Stimulated activated CD4-positive, alpha-beta T cell treated with anti-CD3 and anti-CD28 coated beads, Interleukin-1b, Interleukin-23, amount 100 ng/mL, for 1 hour (primary cell): ENCODE measurements at regions not wholly inside any gene's neighbourhood (a gene's known extent, or its start where the extent isn't known, plus 50 kb on each side); places are given as distances from the start of the nearest gene placed in this dataset.

Experiments used
- DNase-seq, 2 donors: peaks; one replicate each; pipeline ENCODE4 v3.0.0-alpha.2; 2020; ENCODE audit warnings: low read depth in 2 of 2

DNA sequence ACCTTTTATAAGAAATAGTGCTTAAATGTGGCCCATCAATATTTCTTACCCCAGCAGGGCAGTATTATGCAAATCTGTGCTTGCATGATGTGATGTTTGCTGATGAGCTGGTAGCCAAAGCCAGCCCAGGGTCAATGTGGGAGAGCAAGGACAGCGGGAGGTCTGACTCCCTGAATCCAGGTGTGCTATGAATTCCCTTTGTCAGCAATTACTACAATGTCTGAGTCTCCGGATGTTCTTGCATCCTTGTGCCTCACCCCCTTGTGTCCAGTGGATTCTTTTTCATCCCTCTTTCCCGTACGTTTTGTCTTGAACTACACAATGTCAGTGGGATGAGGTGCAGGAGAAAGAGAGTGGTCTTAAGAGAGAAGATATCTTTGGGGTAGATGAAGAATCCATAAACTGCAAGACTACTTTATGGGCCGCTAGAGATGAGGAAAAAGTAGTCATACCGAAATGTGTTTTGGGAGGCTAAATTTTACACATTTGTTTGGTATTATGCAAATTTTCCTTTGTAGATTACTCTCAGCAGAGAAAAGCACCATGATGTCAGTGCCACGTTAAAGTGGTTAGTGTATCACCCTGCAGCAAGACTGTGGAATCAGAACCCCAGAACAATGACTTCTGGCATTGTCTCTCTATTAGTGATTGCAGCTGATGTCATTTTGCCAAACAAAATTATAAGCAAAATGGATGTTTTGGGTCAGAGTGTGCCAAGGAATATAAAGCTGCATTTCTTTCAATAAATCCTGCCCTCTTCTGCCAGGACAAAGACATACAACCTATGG lies 53.5 kb upstream of the TSHZ3 start:
- DNase-seq: no peak

DNA sequence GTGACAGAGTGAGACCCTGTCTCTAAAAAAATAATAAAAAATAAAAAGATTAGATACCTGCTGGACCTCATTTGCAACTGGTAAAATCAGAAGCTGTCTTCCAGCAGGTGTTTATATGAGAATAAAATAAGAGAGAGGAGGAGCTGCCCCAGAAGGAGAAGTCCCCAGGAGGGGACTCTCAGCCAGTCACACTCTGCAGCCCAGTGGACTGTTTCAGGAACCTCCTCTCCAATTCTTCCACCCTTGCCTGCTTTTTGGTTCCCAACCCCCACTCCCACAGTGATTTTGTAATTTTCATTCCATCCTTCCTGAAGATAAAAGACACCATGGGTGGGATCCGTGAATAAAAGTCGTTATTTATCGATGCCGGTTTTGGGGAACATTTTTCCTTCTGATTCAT lies 56.9 kb upstream of the TSHZ3 start:
- DNase-seq: no peak

GRCh38 chr19:31408460-31409124 lies 59.4 kb upstream of the TSHZ3 start:
- no peak for DNase-seq

DNA sequence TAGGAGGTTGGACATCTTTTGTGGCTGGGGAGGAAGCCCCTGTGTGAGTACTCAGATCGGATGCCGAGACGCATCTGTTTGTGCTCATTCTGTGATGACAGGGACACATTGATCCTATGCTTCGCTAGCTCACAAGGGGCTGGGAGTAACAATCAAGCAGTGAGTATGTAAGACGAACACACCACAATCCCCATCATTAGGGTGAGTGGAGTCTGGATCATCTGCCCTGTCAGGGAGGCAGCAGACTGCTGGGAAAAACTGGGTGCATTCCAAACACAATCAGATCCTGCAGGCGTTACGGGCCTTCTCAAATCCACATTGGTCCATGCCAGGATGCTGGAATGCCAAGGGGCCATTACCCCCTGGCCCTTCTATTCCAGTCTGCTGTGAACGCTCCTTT lies 64.1 kb upstream of the TSHZ3 start:
- no peak for DNase-seq

GRCh38 chr19:31415322-31415721 lies 66.1 kb upstream of the TSHZ3 start:
- DNase-seq: no peak

GRCh38 chr19:31416548-31416947 lies 67.3 kb upstream of the TSHZ3 start:
- no peak for DNase-seq

GRCh38 chr19:31418055-31418454 lies 68.8 kb upstream of the TSHZ3 start:
- no peak for DNase-seq

GRCh38 chr19:31418692-31419430 lies 69.6 kb upstream of the TSHZ3 start:
- no peak for DNase-seq

GRCh38 chr19:31419871-31420445 lies 70.7 kb upstream of the TSHZ3 start:
- no peak for DNase-seq

DNA sequence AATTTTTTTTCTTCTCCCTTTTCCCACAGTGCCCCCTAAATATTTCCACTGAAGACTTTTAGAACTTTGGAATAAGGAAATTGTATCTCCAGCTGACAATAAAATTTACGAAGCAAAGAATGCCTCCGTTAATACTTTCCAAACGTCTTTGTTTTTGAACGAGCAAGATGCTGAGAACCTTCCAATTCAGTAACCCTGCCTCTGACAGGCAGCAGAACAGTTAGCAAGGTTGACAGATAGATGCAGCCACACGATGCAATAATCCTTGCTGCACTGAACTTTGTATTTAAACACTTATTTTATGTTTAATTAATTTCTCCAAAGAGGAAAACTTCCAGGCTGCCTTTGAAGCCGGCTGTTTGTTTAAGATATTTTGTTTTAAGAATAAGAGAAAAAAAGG lies 71.8 kb upstream of the TSHZ3 start:
- no peak for DNase-seq

- DNase-seq: no peak
Observed at GRCh38 chr19:31421856-31422255, 72.6 kb upstream of the TSHZ3 start.

DNA sequence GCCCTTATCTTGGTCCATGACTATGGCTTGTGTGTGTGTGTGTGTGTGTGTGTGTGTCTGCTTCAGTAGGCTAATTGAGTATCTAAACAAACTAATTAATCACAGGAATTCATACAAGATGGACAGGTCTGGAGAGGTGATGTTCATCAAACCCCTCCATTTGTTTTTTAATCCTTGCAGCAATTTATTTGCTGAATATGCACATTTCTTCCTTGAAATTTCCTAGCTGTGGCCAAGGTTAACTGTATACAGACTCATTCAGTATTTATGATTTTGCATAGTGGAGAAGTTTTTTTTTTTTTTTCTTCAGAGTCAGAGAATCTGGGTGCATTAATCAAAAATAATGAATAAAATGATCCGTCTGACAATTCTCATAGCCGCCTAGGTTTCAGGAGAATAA lies 74.7 kb upstream of the TSHZ3 start:
- no peak for DNase-seq

DNA sequence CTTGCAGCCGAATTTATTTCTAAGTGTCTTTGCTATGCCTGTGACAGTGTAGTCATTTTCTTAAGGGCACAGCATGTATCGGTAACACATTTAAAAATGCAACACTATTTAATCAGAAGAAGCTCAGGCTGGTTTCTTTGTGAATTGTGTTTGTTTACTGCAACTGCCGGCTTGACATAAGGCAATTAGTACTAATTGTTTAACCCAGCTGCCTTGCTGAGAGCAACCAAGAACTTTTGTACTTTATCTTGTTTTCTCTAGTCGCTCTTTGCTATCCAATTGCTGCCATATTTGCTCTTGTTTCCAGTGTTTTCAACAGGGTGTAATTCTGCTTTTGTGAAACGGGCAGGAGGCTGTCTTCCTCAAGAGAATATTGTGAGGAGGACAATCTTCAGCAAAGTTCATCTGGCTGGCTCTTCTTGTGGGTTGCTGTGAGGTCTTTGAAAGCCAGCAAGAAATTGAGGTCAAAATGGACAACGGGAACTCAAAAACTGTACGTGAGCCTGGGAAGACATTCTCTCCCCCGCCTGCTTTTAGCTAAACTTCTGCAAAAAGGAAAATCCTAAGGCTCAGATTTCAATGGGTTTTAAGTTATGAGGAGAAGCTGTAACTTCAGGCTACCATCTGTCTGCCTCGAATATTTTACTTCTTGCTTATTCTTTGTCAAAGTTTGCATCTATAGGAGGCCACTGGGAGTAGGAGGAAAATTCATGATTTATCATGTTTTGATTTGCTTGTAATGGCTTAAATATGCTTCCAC lies 75.8 kb upstream of the TSHZ3 start:
- DNase-seq: no peak

DNA sequence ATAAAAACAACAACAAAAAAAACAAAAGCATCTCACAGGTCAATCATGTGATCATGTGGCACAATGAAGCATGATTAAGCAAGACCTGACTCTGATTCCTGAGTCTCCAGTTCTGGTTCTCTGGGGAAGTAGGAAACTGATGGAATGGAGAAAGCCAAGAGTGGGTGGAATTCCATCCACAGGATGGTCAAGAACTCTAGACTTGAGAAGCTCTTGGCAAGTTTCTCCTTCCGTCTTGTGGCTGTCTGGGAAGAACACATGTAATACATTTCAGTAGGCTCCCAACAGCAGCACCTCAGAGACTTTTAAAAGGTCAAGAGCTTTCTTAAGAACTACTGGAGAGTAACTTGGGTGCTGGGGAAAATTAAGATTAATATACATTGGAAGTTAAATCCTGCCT lies 78.6 kb upstream of the TSHZ3 start:
- DNase-seq: no peak

DNA sequence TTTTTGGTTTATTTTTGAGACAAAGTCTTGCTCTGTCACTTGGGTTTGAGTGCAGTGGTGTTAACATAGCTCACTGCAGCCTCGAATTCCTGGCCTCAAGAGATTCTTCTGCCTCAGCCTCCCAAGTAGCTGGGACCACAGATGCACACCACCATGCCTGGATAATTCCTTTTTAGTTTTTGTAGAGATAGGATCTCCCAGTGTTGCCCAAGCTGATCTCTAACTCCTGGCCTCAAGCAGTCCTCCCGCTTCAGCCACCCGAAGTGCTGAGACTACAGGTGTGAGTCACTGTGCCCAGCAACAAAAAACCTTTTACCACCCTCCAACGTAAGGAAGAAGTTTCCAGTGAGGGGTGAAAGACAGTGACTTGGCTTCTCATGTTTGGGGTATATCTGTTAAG lies 81.1 kb upstream of the TSHZ3 start:
- DNase-seq: no peak

GRCh38 chr19:31432201-31432810 lies 83.1 kb upstream of the TSHZ3 start:
- DNase-seq: no peak

DNA sequence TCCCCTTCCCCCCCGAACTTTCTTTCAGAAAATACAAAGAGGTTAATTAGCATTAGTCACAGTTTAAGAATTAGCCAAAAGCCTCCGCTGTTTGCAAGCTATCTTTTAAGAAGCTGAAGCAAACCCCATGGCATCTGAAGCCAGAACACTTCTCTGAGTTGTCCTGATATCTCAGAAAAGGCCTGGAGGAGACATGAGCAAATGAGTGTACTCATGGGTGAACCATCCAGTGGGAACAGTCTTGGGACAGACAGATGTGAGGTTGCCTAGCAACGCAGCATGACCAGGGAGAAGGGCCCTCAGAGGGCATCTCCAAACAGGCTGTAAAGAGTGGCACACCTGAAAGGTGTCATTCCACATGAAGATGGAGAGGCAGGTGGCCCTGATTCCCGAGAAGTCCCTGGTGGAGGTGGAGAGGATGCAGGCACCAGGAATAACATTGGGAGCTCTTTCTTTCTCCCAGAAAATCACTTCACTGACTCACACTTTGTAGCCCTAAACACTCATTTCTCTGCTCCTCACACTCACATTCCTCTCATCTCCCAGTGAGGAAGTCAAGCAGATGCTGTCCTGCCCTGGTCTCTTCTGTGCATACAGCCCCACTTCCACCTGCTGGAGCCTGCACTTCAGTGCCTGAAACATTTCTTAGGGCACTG lies 87.0 kb upstream of the TSHZ3 start:
- no peak for DNase-seq

GRCh38 chr19:31438401-31439269 lies 89.4 kb upstream of the TSHZ3 start:
- DNase-seq: no peak

- no peak for DNase-seq
Observed at GRCh38 chr19:31439270-31439573, 90.0 kb upstream of the TSHZ3 start.

DNA sequence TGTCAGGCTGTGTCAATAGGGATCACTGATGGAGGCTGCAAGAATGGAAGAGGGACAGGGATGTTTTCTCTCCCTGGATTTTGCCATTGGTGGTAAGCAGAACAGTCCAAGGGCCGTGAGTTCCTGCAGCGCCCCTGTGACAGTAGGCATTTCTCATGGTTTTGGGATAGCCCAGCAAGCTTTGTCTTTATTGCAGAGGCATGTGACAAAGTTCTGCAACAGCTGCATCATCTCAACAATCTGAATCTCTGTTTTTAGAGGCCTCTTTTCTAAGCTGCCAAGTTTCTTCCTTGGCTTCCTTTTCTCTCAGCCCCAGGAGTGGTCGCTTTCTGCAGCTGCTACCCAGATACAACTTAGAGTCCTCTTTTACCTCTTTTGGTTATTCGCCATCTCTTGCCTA lies 95.7 kb upstream of the TSHZ3 start:
- no peak for DNase-seq
